Activated CD8-positive, alpha-beta memory T cell treated with anti-CD3 and anti-CD28 coated beads for 24 hours (primary cell): ENCODE measurements at regions not wholly inside any gene's neighbourhood (a gene's known extent, or its start where the extent isn't known, plus 50 kb on each side); places are given as distances from the start of the nearest gene placed in this dataset.
"Not testable (repeated sequence)": the region's sequence is repeated elsewhere in the genome, so short reads cannot be mapped to it uniquely, and the experiment has no call there.

Experiments
- DNase-seq: peaks from one replicate; pipeline ENCODE4 v3.0.0-alpha.2; 2020

GRCh38 chr2:143942486-143942885 lies 577.4 kb downstream of the ZEB2 start:
- DNase-seq: no peak

- DNase-seq: no peak
Observed at GRCh38 chr2:143940720-143941119, 579.2 kb downstream of the ZEB2 start.

GRCh38 chr2:143939626-143940330 lies 580.1 kb downstream of the ZEB2 start:
- no peak for DNase-seq

- no peak for DNase-seq
Observed at GRCh38 chr2:143937723-143938350, 582.1 kb downstream of the ZEB2 start.

GRCh38 chr2:143936848-143937722 lies 582.8 kb downstream of the ZEB2 start:
- peak; percentile 74 for DNase-seq

- DNase-seq: no peak
Observed at GRCh38 chr2:143936538-143936847, 583.4 kb downstream of the ZEB2 start.

GRCh38 chr2:143935482-143935752 lies 584.5 kb downstream of the ZEB2 start:
- no peak for DNase-seq

- no peak for DNase-seq
Observed at GRCh38 chr2:143934626-143935481, 585.1 kb downstream of the ZEB2 start.

GRCh38 chr2:143933946-143934569 lies 585.9 kb downstream of the ZEB2 start:
- DNase-seq: no peak

- no peak for DNase-seq
Observed at GRCh38 chr2:143930891-143931290, 589.0 kb downstream of the ZEB2 start.

GRCh38 chr2:143928613-143929012 lies 591.3 kb downstream of the ZEB2 start:
- DNase-seq: no peak

- DNase-seq: no peak
Observed at GRCh38 chr2:143928184-143928583, 591.7 kb downstream of the ZEB2 start.

GRCh38 chr2:143926736-143927135 lies 593.2 kb downstream of the ZEB2 start:
- DNase-seq: no peak

- DNase-seq: not testable (repeated sequence)
Observed at GRCh38 chr2:143922261-143922830, 597.6 kb downstream of the ZEB2 start.

- no peak for DNase-seq
Observed at GRCh38 chr2:143918465-143918989, 601.4 kb downstream of the ZEB2 start.

- DNase-seq: no peak
Observed at GRCh38 chr2:143916781-143917180, 603.1 kb downstream of the ZEB2 start.

- DNase-seq: no peak
Observed at GRCh38 chr2:143909577-143910353, 610.2 kb downstream of the ZEB2 start.

- DNase-seq: no peak
Observed at GRCh38 chr2:143908843-143909242, 611.1 kb downstream of the ZEB2 start.

GRCh38 chr2:143907801-143908200 lies 612.1 kb downstream of the ZEB2 start:
- DNase-seq: no peak

- no peak for DNase-seq
Observed at GRCh38 chr2:143906850-143907249, 613.1 kb downstream of the ZEB2 start.

- no peak for DNase-seq
Observed at GRCh38 chr2:143905587-143905986, 614.3 kb downstream of the ZEB2 start.
